ENCODE measurements at regions not wholly inside any gene's neighbourhood (a gene's known extent, or its start where the extent isn't known, plus 50 kb on each side); places are given as distances from the start of the nearest gene placed in this dataset.
"Not testable (repeated sequence)": the region's sequence is repeated elsewhere in the genome, so short reads cannot be mapped to it uniquely, and the experiment has no call there.

DNA sequence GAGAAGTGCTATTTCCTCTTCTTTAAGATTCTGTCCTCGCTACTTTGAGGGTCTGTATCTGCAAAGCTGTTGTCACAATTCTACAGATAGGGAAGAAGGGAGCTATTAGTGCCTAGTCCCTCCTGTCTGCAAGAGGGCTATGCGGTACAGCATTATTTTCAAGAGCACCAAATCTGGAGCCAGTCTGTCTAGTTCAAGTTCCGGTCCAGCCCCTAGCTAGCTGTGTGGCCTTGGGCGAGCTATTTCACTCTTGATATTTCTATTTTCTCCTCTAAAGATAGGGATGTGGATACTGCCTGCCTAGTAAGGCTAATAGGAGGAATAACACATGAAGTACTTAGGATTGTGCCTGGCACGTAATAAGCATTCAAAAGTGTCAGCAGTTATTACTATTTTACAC lies 272.4 kb downstream of the KCNE4 start:
- no peaks in the 10 kb centered on the region for H3K4me1 Mint-ChIP-seq
- TF ChIP-seq, protein P1, sequence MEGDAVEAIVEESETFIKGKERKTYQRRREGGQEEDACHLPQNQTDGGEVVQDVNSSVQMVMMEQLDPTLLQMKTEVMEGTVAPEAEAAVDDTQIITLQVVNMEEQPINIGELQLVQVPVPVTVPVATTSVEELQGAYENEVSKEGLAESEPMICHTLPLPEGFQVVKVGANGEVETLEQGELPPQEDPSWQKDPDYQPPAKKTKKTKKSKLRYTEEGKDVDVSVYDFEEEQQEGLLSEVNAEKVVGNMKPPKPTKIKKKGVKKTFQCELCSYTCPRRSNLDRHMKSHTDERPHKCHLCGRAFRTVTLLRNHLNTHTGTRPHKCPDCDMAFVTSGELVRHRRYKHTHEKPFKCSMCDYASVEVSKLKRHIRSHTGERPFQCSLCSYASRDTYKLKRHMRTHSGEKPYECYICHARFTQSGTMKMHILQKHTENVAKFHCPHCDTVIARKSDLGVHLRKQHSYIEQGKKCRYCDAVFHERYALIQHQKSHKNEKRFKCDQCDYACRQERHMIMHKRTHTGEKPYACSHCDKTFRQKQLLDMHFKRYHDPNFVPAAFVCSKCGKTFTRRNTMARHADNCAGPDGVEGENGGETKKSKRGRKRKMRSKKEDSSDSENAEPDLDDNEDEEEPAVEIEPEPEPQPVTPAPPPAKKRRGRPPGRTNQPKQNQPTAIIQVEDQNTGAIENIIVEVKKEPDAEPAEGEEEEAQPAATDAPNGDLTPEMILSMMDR (IDR thresholded peaks at IDR 0.05): no peak
- Histone ChIP-seq H3K9me3 (replicated peaks in 1 of 2; ENCODE audit: control insufficient read depth in 1 of 2, insufficient read depth in 1 of 2, low read length in 2 of 2) (peaks cover 0 to 6% of the 10 kb centered on the region in 2 donors), H3K4me3 (replicated peaks in 1 of 3; ENCODE audit: low read depth in 2 of 3, low read length in 3 of 3) (no peak overlapping the region), H3K9ac (ENCODE audit: insufficient read depth, low read length, poor library complexity, severe bottlenecking) (no peak overlapping the region), H3K4me2 (replicated peaks; ENCODE audit: extremely low read depth, low read length, poor library complexity, severe bottlenecking) (no peak overlapping the region), H3K27me3 (ENCODE audit: control insufficient read depth in 2 of 2, insufficient read depth in 2 of 2, low read length in 2 of 2) (no peaks in the 10 kb centered on the region), H2AFZ (ENCODE audit: insufficient read depth, low read depth, low read length, poor library complexity, severe bottlenecking) (no peak overlapping the region), H3K79me2 (ENCODE audit: insufficient read depth, low read length) (no peaks in the 10 kb centered on the region), H3K4me1 (ENCODE audit: control insufficient read depth in 1 of 2, insufficient read depth in 2 of 2, low read length in 2 of 2) (no peaks in the 10 kb centered on the region), H3K36me3 (replicated peaks in 1 of 2; ENCODE audit: control insufficient read depth in 1 of 2, insufficient read depth in 2 of 2, low read length in 2 of 2) (no peaks in the 10 kb centered on the region), H3K27ac (ENCODE audit: low read depth in 1 of 2, low read length in 2 of 2) (no peak overlapping the region), H4K20me1 (ENCODE audit: insufficient read depth, low read length) (no peaks in the 10 kb centered on the region)
- H3K27ac Mint-ChIP-seq: no peak overlapping the region
- peaks cover 0 to 1% (median 0%) of the 10 kb centered on the region in 3 donors for H3K27me3 Mint-ChIP-seq (ENCODE audit: low read depth in 3 of 3)
- no CpG with 5 or more reads among the region's 5 CpGs for WGBS (ENCODE audit: insufficient coverage)
- peaks cover 0 to 10% (median 4%) of the 10 kb centered on the region in 7 donors for H3K9me3 Mint-ChIP-seq
- no peak overlapping the region for H3K4me3 Mint-ChIP-seq
- intact Hi-C loops (cut with micrococcal nuclease): no loop called here
- H3K36me3 Mint-ChIP-seq: no peaks in the 10 kb centered on the region
- no peak for DNase-seq

- intact Hi-C loops (cut with micrococcal nuclease): no loop called here
- TF ChIP-seq, protein P1 (IDR thresholded peaks at IDR 0.05): no peak
These were observed 273.6 kb downstream of the SCG2 start for GRCh38 chr2:223328578-223328977.

GRCh38 chr2:223330747-223331146 lies 271.4 kb downstream of the SCG2 start:
- 91% methylated on average over 4 of the region's 7 CpGs for WGBS (ENCODE audit: insufficient coverage)
- H3K4me1 Mint-ChIP-seq; DNase-seq; H3K27me3 Mint-ChIP-seq (ENCODE audit: low read depth in 3 of 3); H2AFZ ChIP-seq (ENCODE audit: insufficient read depth, low read depth, low read length, poor library complexity, severe bottlenecking); H3K4me2 ChIP-seq (replicated peaks; ENCODE audit: extremely low read depth, low read length, poor library complexity, severe bottlenecking); H3K27me3 ChIP-seq (ENCODE audit: control insufficient read depth in 2 of 2, insufficient read depth in 2 of 2, low read length in 2 of 2); H3K4me1 ChIP-seq (ENCODE audit: control insufficient read depth in 1 of 2, insufficient read depth in 2 of 2, low read length in 2 of 2); H3K36me3 ChIP-seq (replicated peaks in 1 of 2; ENCODE audit: control insufficient read depth in 1 of 2, insufficient read depth in 2 of 2, low read length in 2 of 2); H3K36me3 Mint-ChIP-seq; H3K4me3 Mint-ChIP-seq; H4K20me1 ChIP-seq (ENCODE audit: insufficient read depth, low read length); H3K4me3 ChIP-seq (replicated peaks in 1 of 3; ENCODE audit: low read depth in 2 of 3, low read length in 3 of 3); H3K9ac ChIP-seq (ENCODE audit: insufficient read depth, low read length, poor library complexity, severe bottlenecking); H3K79me2 ChIP-seq (ENCODE audit: insufficient read depth, low read length); H3K27ac ChIP-seq (ENCODE audit: low read depth in 1 of 2, low read length in 2 of 2); intact Hi-C loops (cut with micrococcal nuclease); H3K27ac Mint-ChIP-seq: not testable (repeated sequence)
- peaks cover 4 to 10% of the 10 kb centered on the region in 2 donors for H3K9me3 ChIP-seq (replicated peaks in 1 of 2; ENCODE audit: control insufficient read depth in 1 of 2, insufficient read depth in 1 of 2, low read length in 2 of 2)
- peaks cover 0 to 21% (median 8%) of the 10 kb centered on the region in 7 donors for H3K9me3 Mint-ChIP-seq

More at GRCh38 chr2:223328578-223328977, 273.6 kb downstream of the SCG2 start:
- Histone ChIP-seq H3K4me2 (replicated peaks; ENCODE audit: extremely low read depth, low read length, poor library complexity, severe bottlenecking) (no peak overlapping the region), H4K20me1 (ENCODE audit: insufficient read depth, low read length) (no peaks in the 10 kb centered on the region), H3K9me3 (replicated peaks in 1 of 2; ENCODE audit: control insufficient read depth in 1 of 2, insufficient read depth in 1 of 2, low read length in 2 of 2) (peaks cover 4 to 10% of the 10 kb centered on the region in 2 donors), H3K9ac (ENCODE audit: insufficient read depth, low read length, poor library complexity, severe bottlenecking) (no peak overlapping the region), H3K27ac (ENCODE audit: low read depth in 1 of 2, low read length in 2 of 2) (no peak overlapping the region), H3K4me3 (replicated peaks in 1 of 3; ENCODE audit: low read depth in 2 of 3, low read length in 3 of 3) (no peak overlapping the region), H3K4me1 (ENCODE audit: control insufficient read depth in 1 of 2, insufficient read depth in 2 of 2, low read length in 2 of 2) (no peaks in the 10 kb centered on the region), H2AFZ (ENCODE audit: insufficient read depth, low read depth, low read length, poor library complexity, severe bottlenecking) (no peak overlapping the region), H3K27me3 (ENCODE audit: control insufficient read depth in 2 of 2, insufficient read depth in 2 of 2, low read length in 2 of 2) (no peaks in the 10 kb centered on the region), H3K79me2 (ENCODE audit: insufficient read depth, low read length) (no peaks in the 10 kb centered on the region), H3K36me3 (replicated peaks in 1 of 2; ENCODE audit: control insufficient read depth in 1 of 2, insufficient read depth in 2 of 2, low read length in 2 of 2) (no peaks in the 10 kb centered on the region)
- Mint-ChIP-seq H3K27ac (no peak overlapping the region), H3K4me1 (no peaks in the 10 kb centered on the region), H3K9me3 (peaks cover 0 to 19% (median 8%) of the 10 kb centered on the region in 7 donors), H3K27me3 (ENCODE audit: low read depth in 3 of 3) (no peaks in the 10 kb centered on the region), H3K36me3 (no peaks in the 10 kb centered on the region), H3K4me3 (no peak overlapping the region)
- no peak for DNase-seq
- WGBS (ENCODE audit: insufficient coverage): no CpG with 5 or more reads among the region's 1 CpG
